ENCODE measurements at regions not wholly inside any gene's neighbourhood (a gene's known extent, or its start where the extent isn't known, plus 50 kb on each side); places are given as distances from the start of the nearest gene placed in this dataset.

- no peak for DNase-seq (ENCODE audit: low read depth)
These were observed 273.4 kb downstream of the BMP4 start for GRCh38 chr14:53683229-53683628.

GRCh38 chr14:53672526-53672925, 284.1 kb downstream of the BMP4 start:
- DNase-seq (ENCODE audit: low read depth) = no peak

GRCh38 chr14:53670701-53671100, 285.9 kb downstream of the BMP4 start:
- peak; percentile 74 for DNase-seq (ENCODE audit: low read depth)

- DNase-seq (ENCODE audit: low read depth) = no peak
These were observed 287.7 kb downstream of the BMP4 start for GRCh38 chr14:53668897-53669296.

GRCh38 chr14:53663709-53664108, 292.9 kb downstream of the BMP4 start:
- DNase-seq (ENCODE audit: low read depth) = peak; percentile 15

GRCh38 chr14:53655080-53655785, 301.4 kb downstream of the BMP4 start:
- DNase-seq (ENCODE audit: low read depth) = no peak

GRCh38 chr14:53652068-53652467, 304.6 kb downstream of the BMP4 start:
- no peak for DNase-seq (ENCODE audit: low read depth)

- no peak for DNase-seq (ENCODE audit: low read depth)
These were observed 305.4 kb downstream of the BMP4 start for GRCh38 chr14:53651096-53651740.

- DNase-seq (ENCODE audit: low read depth) = no peak
These were observed 309.7 kb downstream of the BMP4 start for GRCh38 chr14:53646925-53647324.

- DNase-seq (ENCODE audit: low read depth) = peak; percentile 3
These were observed 315.9 kb downstream of the BMP4 start for GRCh38 chr14:53640695-53641094.

GRCh38 chr14:53638966-53639365, 317.7 kb downstream of the BMP4 start:
- DNase-seq (ENCODE audit: low read depth) = no peak

GRCh38 chr14:53634793-53635192, 321.8 kb downstream of the BMP4 start:
- no peak for DNase-seq (ENCODE audit: low read depth)

GRCh38 chr14:53630336-53630735, 326.3 kb downstream of the BMP4 start:
- no peak for DNase-seq (ENCODE audit: low read depth)

GRCh38 chr14:53628732-53629430, 327.7 kb downstream of the BMP4 start:
- no peak for DNase-seq (ENCODE audit: low read depth)

GRCh38 chr14:53628261-53628660, 328.4 kb downstream of the BMP4 start:
- no peak for DNase-seq (ENCODE audit: low read depth)

GRCh38 chr14:53626761-53627160, 329.9 kb downstream of the BMP4 start:
- DNase-seq (ENCODE audit: low read depth) = no peak

GRCh38 chr14:53622447-53622846, 334.2 kb downstream of the BMP4 start:
- no peak for DNase-seq (ENCODE audit: low read depth)

- no peak for DNase-seq (ENCODE audit: low read depth)
These were observed 334.7 kb downstream of the BMP4 start for GRCh38 chr14:53621921-53622320.

- DNase-seq (ENCODE audit: low read depth) = no peak
These were observed 335.2 kb downstream of the BMP4 start for GRCh38 chr14:53621433-53621832.

- DNase-seq (ENCODE audit: low read depth) = no peak
These were observed 335.7 kb downstream of the BMP4 start for GRCh38 chr14:53620890-53621289.

GRCh38 chr14:53620317-53620716, 336.3 kb downstream of the BMP4 start:
- DNase-seq (ENCODE audit: low read depth) = no peak

- no peak for DNase-seq (ENCODE audit: low read depth)
These were observed 336.9 kb downstream of the BMP4 start for GRCh38 chr14:53619691-53620231.
